Dedifferentiated amniotic fluid mesenchymal stem cell (primary cell): ENCODE measurements at regions not wholly inside any gene's neighbourhood (a gene's known extent, or its start where the extent isn't known, plus 50 kb on each side); places are given as distances from the start of the nearest gene placed in this dataset.
"Not testable (repeated sequence)": the region's sequence is repeated elsewhere in the genome, so short reads cannot be mapped to it uniquely, and the experiment has no call there.

ENCODE experiments used
- DNase-seq: peaks from one replicate; pipeline ENCODE4 v3.0.0-alpha.2; 2016; ENCODE audit errors: extremely low spot score

DNA sequence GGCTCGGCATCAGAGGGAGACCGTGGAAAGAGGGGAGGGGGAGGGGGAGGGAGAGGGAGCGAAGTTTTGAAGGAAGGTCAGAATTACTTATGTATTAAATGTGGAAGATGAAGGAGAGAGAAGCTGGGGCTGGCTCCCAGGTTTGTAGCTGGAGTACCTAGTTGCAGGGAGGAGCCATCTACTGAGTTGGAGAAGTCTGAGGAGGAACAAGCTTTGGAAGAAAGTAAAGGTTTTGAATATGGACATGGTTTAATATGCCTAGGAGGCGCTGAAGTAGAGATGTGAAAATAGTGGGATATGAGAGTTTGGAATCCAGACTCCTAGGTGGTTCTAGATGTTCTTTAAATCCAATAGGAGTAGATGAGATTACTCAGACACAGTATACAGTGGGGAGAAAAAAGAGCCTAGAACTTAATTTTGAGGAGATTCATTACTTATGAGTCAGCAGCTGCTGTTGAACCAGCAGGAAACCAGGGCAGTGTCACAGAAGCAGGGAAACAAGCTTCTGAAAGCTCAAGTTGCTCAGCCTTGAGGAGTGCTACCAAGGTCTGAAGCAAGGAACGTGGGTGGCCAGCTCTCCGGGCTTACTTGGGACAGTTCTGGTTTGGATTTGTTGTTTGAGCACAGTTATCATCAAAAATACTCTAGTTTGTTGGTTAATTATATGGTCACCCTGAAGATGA, 149.3 kb downstream of the UTRN start:
- peak; percentile 87 for DNase-seq

DNA sequence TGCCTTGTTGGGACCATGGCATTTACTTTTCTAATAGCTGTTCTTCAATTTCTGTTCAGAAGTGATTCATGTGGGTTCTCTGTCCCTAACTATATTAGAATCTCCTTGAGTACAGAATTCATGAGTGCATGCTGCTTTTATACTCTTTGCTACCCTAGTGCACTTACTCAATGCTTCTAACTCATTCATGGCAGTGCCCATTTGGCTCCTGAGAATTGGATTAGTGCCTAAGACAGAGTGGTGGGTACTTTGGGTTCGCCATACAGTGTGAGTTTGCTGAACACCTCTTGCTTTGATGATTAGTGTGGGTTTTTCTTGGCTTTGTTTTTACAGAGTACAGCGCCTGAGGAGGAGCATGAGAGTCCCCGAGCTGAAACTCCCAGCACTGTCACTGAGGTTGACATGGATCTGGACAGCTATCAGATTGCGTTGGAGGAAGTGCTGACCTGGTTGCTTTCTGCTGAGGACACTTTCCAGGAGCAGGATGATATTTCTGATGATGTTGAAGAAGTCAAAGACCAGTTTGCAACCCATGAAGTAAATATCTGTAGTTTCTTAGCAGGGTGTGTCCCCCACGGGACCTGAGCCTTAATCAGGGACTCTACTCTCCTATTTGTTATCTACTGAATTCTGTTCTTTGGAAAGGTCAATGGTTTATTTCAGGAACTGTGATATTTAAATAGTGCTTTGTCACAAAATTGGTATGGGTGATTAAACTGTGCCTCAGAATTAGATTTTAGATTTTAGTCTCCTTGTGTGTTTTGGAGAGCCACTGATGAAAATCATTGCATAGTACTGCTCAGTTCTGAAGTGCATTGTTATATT, 150.7 kb downstream of the UTRN start:
- no peak for DNase-seq

DNA sequence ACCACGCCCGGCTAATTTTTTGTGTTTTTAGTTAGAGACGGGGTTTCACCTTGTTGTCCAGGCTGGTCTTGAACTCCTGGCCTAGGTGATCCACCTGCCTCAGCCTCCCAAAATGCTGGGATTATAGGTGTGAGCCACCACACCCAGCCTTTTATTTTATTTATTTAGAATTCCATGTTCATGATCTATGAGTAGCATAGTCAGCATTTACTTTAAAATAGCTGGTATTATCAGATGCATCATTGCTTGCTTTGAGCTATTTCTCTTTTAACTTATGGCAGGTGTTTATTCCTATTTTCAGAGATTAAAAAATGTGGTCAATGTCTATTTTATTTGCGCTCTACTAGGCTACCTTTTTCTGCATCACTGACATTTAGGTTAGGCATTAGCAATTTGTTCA, 152.0 kb downstream of the UTRN start:
- no peak for DNase-seq

DNA sequence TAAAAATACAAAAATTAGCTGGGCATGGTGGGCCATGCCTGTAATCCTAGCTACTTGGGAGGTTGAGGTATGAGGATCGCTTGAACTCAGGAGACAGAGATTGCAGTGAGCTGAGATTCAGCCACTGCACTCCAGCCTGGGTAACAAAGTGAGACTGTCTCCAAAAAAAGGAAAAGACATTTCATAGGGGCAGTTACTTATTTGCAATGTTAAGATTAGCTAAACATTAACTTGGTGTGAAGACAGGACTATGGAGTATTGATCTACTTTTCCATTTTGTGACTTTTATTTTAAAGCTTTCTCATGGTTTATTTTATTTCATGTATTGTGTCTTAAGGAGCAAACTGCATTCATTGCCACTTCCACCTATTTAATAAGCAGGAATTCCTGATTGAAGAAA, 153.0 kb downstream of the UTRN start:
- no peak for DNase-seq

DNA sequence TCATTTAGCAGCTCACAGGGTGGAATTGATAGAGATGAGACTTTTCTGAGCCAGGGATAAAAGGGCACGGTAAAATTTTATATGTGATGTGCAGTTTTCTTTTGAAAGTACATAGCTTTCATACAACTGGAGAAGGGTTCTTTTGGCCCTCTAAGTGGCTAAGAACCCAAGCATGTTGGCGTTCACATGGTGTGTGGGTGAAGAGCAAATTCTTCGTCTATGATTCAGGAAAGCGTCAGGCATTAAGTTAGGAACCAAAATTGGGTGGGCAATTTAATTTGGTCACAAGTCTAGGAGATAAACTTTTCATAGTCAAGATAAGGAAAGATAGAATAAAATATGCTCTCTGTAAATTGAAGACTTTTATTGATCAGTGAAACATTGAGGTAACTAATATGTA, 153.9 kb downstream of the UTRN start:
- DNase-seq = no peak

DNA sequence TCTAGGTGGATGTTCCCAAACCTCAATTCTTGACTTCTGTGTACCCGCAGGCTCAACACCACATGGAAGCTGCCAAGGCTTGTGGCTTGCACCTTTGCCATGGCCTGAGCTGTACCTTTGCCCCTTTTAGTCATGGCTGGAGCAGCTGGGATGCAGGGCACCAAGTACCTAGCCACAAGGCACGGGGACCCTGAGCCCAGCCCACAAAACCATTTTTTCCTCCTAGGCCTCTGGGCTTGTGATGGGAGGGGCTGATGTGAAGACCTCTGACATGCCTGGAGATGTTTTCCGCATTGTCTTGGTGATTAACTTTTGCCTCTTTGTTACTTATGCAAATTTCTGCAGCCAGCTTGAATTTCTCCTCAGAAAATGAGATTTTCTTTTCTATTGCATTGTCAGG, 156.7 kb downstream of the UTRN start:
- DNase-seq = not testable (repeated sequence)

DNA sequence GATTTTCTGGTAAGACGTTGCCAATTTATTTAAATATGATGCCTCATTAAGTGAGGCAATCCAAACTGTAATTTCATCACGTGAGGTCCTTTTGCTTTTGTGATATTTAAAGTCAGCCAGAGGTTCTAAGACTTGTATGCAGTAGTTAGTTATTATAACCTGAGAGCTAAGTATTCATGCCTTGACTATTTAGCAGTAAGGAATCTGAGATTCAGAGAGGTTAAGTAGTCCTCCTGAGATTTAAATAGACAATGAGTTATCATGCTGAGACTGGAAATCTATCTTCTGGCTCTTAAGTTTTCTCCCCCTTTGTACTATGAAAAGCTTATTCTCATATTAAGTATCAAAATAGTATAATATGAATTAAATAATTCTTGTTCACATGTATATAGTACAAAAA, 158.0 kb downstream of the UTRN start:
- no peak for DNase-seq

DNA sequence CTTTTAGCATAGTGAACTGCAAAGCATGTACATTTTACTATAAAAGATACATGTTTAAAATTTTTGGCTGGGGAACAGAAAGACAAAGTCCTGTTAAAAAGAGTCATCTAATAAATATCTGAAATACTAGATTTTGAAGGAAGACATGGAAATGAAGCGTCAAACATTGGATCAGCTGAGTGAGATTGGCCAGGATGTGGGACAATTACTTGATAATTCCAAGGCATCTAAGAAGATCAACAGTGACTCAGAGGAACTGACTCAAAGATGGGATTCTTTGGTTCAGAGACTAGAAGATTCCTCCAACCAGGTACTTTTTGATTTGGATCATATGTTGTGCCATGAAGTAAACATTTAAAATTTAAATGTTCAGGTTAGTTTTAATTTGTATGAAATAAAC, 162.3 kb downstream of the UTRN start:
- DNase-seq = no peak

DNA sequence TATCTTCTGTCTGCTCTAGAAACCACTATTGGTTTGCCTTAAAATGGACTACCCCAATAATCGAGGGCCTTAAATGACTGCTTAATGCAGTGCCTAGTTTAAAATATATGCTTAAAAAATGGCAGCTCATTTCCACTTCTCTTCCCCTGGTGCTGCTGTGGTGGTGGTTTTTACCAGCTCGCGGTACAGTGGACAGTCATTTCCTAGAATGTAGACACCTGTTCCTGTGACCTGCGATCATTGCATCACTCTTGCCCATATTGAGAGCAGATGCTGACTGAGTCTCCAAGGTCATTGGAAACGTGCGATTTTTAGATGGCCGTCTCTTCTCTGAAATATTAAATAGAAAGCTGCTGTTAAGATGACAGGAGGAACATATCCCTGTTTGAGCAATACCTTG, 164.1 kb downstream of the UTRN start:
- no peak for DNase-seq

DNA sequence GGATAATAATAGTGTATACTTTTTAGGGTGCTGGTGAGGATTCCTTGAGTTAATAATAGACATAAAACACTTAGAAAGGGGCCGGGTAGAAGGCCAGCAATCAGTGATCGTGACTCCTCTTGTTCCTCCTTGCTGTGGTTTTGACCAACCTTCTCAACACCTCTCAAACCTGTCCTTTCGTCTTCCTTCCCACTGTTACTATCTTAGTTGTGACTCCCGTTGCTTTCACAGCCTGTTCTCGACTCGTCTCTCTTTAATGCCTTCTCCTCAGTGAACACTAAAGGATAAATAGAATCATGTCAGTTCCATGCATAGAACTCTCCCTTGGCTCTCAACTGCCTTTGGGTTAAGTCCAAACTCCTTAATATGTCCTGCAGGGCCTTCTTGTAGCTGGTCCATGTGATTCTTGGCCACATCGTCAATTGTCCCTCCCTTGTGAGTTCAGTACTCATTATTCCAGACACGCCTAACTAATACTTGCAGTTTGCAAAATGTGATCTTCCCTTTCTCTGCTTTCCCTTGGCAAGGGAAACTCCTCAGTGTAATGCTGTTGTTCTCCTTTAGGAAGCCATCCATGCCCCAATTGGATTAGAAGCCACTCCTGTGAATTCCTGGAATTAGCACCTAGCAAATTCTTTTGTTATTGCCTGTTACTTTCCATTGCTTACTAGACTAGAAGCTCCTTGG, 164.9 kb downstream of the UTRN start:
- DNase-seq = no peak

DNA sequence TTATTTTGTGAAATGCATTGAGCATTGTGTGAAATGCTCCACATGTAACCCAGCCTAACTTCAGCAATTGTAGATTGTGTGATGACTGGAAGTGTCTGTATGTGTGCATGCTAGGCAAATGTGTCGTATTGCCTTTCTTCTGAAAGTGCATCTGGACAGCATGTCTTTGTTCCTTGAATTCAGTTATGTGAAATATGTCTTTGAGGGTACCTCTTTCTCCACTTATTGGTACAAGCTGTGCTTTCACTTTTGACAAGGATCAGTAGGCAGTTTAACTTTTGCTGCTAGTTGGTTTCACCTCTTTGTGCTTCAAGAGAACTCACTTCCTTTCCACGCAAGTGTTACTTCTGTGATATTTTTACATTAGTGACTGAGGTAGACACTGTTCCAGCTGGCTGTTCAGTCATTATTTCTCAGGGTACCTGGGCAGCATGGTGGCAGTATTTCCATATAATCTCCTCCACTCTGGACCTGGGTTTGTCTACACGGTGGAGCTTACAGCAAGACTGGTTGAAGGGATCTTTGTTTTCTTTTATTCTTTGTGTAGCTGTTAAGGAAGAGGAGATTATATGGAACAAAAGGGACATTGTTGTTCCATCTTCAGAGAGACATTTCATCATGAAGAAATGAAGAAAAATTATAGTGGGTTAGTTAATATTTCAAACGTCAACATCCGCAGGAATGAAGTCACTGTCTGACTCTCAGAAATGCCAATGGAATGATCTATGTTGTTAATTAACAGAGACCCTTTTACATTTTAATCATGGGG, 175.4 kb downstream of the UTRN start:
- DNase-seq = no peak

DNA sequence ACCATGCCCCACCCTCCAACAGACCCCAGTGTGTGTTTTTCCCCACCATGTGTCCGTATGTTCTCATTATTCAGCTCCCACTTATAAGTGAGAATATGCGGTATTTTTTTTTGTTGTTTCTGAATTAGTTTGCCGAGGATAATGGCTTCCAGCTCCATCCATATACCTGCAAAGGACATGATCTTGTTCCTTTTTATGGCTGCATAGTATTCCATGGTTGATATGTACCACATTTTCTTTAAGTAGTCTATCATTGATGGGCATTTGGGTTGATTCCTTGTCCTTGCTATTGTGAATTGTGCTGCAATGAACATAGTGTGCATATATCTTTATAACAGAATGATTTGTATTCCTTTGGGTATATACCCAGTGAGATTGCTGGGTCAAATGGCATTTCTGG, 176.9 kb downstream of the UTRN start:
- DNase-seq = no peak

DNA sequence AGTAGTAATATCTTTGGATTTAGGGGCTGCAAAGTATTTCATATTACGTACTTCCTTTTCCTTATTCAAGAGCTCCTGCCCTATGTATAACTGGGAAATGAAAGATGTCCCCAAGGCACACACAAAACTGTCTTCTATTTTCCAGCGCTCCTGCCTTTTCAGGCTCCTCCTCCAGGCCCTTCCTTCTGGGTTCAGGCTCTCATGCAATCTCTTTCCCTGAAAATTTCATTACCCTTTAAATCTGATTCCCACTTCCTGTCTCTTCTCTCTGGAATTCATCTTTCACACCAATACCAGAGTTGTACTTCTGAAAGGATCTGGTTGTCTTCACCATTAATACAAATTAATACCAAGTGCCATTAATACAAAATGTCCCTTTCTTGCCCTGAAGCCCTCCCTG, 181.6 kb downstream of the UTRN start:
- no peak for DNase-seq

DNA sequence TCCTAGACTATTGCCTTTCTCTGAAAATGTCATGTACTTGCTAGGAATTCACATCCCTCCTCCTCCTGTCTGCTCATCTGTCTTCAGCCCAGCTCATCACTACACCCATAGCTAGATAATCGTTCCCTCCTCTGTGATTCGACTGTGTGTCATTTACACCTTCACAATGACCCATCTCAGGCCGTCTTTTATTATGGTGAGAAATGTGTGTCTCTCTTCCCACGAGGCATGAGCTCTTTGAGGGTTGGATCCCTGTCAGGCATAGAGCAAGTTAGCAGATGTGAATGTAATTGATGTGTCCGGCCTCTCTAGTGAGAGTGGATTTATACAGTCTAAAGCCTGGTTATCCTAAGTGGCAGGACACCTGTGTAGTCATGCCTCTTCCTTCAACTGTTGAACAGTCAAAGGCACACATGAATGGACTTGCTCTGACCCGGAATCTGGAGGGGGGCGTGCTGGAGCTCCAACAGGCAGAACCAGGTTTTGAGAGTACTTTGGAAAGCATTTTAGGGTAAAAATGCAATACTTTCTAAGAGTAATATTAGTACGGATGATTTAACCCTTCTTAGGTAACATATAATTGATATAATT, 182.1 kb downstream of the UTRN start:
- DNase-seq = no peak

DNA sequence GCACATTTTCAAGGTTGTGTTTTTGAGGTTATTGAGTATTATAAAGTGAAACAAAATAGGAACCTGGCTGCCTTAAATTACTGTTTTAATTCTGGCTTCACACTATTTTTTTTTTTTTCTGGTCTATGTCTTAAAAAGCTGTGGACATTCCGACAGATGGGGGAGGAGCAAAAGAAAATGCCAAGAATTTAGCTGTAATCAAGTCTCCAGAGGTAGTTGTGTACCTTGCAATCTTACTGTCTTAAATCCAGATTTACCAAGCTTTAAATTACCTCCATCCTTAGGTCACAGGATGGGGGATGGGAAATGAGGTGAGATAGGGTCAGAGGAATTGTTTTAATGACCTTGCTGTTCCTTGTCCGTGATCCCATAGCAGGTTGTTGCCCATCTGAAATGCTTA, 182.8 kb downstream of the UTRN start:
- no peak for DNase-seq

DNA sequence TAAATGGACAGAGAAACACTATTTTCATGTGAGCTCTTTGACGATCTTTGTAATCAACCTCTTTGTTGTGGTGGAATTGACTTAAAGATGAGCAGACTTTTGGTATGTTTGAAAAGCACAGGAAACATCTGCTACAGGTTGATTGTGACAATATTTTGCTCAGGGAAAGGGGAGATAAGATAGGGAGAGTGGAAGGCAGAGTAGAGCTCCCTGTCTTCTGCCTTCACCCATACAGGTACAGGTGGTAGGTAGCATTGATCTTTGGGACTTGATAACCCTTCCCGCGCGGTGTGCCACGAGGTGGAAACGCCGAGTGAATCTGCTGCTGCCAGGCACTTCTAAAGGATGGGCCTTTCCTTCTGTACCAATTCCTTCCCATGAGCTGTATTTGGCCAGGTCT, 183.6 kb downstream of the UTRN start:
- DNase-seq = no peak

DNA sequence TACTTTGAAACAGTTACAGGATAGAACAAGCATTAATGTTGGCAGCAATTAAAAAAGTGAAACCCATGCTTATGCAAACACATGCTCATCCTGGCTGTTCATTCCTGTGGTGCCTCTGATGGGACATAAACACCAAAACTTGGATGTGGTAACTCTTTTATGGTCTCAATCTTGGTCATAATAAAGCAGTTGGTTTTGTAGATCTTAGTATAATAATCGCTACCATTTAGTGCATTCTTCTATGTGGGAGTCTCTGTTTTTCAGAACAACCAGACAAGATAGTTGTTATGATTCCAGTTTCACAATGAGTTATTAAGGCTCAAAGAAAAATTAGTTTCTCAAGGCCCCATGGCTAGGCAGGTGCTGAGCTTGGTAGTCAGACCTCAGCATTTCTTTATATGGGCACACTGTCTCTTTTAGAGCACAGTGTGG, 184.0 kb downstream of the UTRN start:
- DNase-seq = no peak

DNA sequence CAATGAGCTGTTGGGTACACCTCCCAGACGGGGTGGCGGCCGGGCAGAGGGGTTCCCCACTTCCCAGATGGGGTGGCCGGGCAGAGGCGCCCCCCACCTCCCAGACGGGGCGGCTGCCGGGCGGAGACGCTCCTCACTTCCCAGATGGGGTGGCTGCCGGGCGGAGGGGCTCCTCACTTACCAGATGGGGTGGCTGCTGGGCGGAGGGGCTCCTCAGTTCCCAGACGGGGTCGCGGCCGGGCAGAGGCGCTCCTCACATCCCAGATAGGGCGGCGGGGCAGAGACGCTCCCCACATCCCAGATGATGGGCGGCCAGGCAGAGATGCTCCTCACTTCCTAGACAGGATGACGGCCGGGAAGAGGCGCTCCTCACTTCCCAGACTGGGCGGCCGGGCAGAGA, 185.1 kb downstream of the UTRN start:
- DNase-seq = not testable (repeated sequence)

DNA sequence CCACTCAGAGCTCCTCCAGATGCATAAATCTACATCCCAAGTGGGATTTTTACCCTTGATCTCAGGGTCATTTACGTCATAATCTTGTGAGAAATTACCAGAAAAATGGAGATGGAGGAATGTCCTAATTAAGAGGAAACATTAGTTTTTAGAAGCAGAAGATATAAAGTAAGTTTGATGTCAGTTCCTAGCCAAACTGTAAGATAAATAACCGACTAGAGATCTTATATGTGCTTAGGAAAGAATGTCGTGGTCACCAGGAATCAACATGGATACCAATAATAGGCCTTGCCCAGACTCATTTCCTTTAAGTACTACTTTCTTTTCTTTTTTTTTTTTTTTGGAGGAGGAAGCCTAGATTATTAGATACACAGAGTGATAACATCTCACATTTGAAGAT, 186.9 kb downstream of the UTRN start:
- DNase-seq = no peak

DNA sequence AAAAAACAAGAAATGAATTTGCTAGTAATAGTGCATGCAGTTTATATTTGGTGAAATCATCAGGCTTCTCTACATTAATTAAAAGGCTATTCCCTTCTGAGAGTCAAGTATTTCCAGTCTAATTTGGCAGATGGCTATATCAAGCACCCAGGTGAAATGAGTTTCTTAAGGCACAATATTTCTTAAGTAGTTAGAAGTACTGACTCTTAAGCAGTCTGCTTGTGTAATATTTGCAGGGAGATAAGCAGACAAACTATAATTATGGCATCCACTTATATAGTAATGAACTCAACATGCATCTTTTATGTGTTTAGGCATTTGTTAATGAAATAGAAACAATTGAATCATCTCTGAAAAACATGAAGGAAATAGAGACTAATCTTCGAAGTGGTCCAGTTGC, 189.2 kb downstream of the UTRN start:
- DNase-seq = no peak

DNA sequence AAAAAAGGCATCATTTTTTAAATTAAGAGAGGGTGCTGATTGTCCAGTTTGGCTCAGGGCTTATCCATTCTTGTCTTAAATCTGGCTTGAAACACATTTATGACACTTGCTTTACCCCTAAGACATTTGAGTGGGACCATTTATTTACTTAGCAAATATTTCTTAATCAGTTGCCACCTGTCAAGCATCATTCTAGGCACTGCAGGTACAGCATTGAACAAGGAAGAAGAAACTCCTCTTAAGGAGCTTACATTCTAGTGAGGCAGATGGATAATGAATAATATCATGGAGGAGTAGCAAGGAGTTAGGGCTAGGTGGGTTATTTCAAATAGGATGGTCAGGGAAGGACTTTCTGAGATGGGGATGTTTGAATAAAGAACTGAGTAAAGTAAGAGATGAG, 189.8 kb downstream of the UTRN start:
- DNase-seq = no peak

DNA sequence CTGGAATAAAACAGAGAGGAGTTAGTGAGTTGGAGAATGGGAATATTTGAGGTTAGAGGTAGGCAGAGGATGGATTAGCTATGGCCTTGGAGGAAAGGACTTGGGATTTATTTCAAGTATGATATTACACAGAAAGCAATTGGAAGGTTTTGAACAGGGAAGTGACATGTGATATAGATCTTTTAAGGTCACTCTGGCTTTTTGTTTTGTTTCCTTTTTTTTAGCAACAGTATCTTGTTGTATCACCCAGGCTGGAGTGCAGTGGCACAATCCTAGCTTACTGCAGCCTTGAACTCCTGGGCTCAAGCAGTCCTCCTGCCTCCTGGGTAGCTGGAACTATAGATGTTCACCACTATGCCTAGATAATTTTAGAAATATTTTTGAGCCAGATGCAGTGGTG, 190.3 kb downstream of the UTRN start:
- no peak for DNase-seq
